ENCODE measurements at regions not wholly inside any gene's neighbourhood (a gene's known extent, or its start where the extent isn't known, plus 50 kb on each side); places are given as distances from the start of the nearest gene placed in this dataset.

- H3K27me3 Mint-ChIP-seq (ENCODE audit: unreplicated experiment) = peaks cover 3% of the 10 kb centered on the region
- H3K4me1 Mint-ChIP-seq (ENCODE audit: low read depth, unreplicated experiment) = peaks cover 2% of the 10 kb centered on the region
- no peak for TF ChIP-seq CTCF (IDR thresholded peaks at IDR 0.05; ENCODE audit: partially characterized antibody, unreplicated experiment)
- H3K27ac Mint-ChIP-seq (ENCODE audit: unreplicated experiment) = no peak overlapping the region
- H3K36me3 Mint-ChIP-seq (ENCODE audit: unreplicated experiment) = no peaks in the 10 kb centered on the region
- H3K4me3 Mint-ChIP-seq (ENCODE audit: unreplicated experiment) = no peak overlapping the region
- DNase-seq = no peak
- H3K9me3 Mint-ChIP-seq (ENCODE audit: unreplicated experiment) = no peaks in the 10 kb centered on the region
Measured at GRCh38 chr5:90338712-90339372, 70.7 kb downstream of the CETN3 start.

GRCh38 chr5:90337449-90338052 lies 72.0 kb downstream of the CETN3 start:
- DNase-seq = no peak
- Mint-ChIP-seq H3K27me3 (ENCODE audit: unreplicated experiment) (peaks cover 3% of the 10 kb centered on the region), H3K4me3 (ENCODE audit: unreplicated experiment) (no peak overlapping the region), H3K27ac (ENCODE audit: unreplicated experiment) (no peak overlapping the region), H3K9me3 (ENCODE audit: unreplicated experiment) (no peaks in the 10 kb centered on the region), H3K4me1 (ENCODE audit: low read depth, unreplicated experiment) (peaks cover 2% of the 10 kb centered on the region), H3K36me3 (ENCODE audit: unreplicated experiment) (no peaks in the 10 kb centered on the region)
- no peak for TF ChIP-seq CTCF (IDR thresholded peaks at IDR 0.05; ENCODE audit: partially characterized antibody, unreplicated experiment)

DNA sequence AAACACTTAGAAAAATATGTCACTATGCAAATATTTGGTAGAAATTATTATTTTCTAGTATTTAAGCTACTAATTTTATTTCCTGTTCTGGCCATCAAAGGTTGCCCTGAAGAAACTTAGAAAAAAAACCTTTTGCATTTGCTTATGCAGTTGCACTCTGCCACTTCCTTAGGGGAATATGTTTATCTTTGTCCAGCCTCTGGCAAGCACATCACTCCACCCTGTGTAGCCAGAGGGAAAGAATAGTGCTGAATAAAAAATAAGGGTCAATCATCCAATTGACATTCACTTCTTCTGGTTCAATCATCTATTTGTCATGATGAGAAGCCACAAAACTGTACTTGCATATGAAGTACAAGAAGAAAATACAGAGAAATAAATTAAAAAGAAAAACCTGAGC lies 72.8 kb downstream of the CETN3 start:
- Mint-ChIP-seq H3K9me3 (ENCODE audit: unreplicated experiment) (no peaks in the 10 kb centered on the region), H3K27me3 (ENCODE audit: unreplicated experiment) (peaks cover 3% of the 10 kb centered on the region), H3K36me3 (ENCODE audit: unreplicated experiment) (no peaks in the 10 kb centered on the region), H3K27ac (ENCODE audit: unreplicated experiment) (no peak overlapping the region), H3K4me1 (ENCODE audit: low read depth, unreplicated experiment) (peaks cover 2% of the 10 kb centered on the region), H3K4me3 (ENCODE audit: unreplicated experiment) (no peak overlapping the region)
- TF ChIP-seq CTCF (IDR thresholded peaks at IDR 0.05; ENCODE audit: partially characterized antibody, unreplicated experiment) = no peak
- DNase-seq = no peak

GRCh38 chr5:90334741-90335140 lies 74.8 kb downstream of the CETN3 start:
- no peak for TF ChIP-seq CTCF (IDR thresholded peaks at IDR 0.05; ENCODE audit: partially characterized antibody, unreplicated experiment)
- H3K4me3 Mint-ChIP-seq (ENCODE audit: unreplicated experiment) = no peak overlapping the region
- H3K27ac Mint-ChIP-seq (ENCODE audit: unreplicated experiment) = no peak overlapping the region
- no peaks in the 10 kb centered on the region for H3K36me3 Mint-ChIP-seq (ENCODE audit: unreplicated experiment)
- H3K27me3 Mint-ChIP-seq (ENCODE audit: unreplicated experiment) = no peaks in the 10 kb centered on the region
- no peak for DNase-seq
- peaks cover 2% of the 10 kb centered on the region for H3K4me1 Mint-ChIP-seq (ENCODE audit: low read depth, unreplicated experiment)
- no peaks in the 10 kb centered on the region for H3K9me3 Mint-ChIP-seq (ENCODE audit: unreplicated experiment)

DNA sequence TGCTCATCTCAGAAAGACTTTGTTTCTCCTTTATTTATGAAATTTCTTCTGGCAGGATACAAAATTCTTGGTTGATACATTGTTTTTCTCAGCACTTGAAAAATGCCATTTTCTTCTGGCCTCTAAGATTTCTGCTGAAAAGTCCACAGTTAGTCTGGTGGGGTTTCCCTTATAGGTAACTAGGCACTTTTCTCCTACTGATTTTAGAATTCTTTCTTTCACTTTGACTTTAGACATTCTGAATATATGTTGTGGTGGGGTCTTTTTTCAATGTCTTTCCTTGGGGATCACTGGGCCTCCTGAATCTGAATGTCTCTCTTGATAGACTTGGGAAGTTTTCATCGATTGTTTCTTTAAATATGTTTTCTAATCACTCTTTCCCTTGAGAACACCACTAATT lies 79.6 kb downstream of the CETN3 start:
- no peaks in the 10 kb centered on the region for H3K9me3 Mint-ChIP-seq (ENCODE audit: unreplicated experiment)
- H3K4me1 Mint-ChIP-seq (ENCODE audit: low read depth, unreplicated experiment) = peaks cover 11% of the 10 kb centered on the region
- no peak for DNase-seq
- H3K27ac Mint-ChIP-seq (ENCODE audit: unreplicated experiment) = no peak overlapping the region
- no peaks in the 10 kb centered on the region for H3K27me3 Mint-ChIP-seq (ENCODE audit: unreplicated experiment)
- no peak overlapping the region for H3K4me3 Mint-ChIP-seq (ENCODE audit: unreplicated experiment)
- H3K36me3 Mint-ChIP-seq (ENCODE audit: unreplicated experiment) = no peaks in the 10 kb centered on the region
- no peak for TF ChIP-seq CTCF (IDR thresholded peaks at IDR 0.05; ENCODE audit: partially characterized antibody, unreplicated experiment)
